Loucy (cell line): ENCODE measurements at regions not wholly inside any gene's neighbourhood (a gene's known extent, or its start where the extent isn't known, plus 50 kb on each side); places are given as distances from the start of the nearest gene placed in this dataset.

ENCODE experiments used
- H2AFZ ChIP-seq: fragments of 200-600 bp; sonication (generic); 2 replicates; pipeline ENCODE4 v1.6.0; 2016; ENCODE audit warnings: antibody characterized with exemption, mild to moderate bottlenecking, low read length, moderate library complexity
- H3F3A ChIP-seq: fragments of 200-600 bp; 2 replicates; pipeline ENCODE4 v1.6.0; 2016; ENCODE audit warnings: antibody characterized with exemption, low read depth, mild to moderate bottlenecking
- H3K27me3 ChIP-seq: fragments of 200-600 bp; sonication (generic); 2 replicates; pipeline ENCODE4 v1.6.1; 2014; ENCODE audit warnings: low read length, mild to moderate bottlenecking; ENCODE audit not compliant: insufficient read depth, poor library complexity, severe bottlenecking
- H3K36me3 ChIP-seq: fragments of 200-600 bp; sonication (generic); 2 replicates; pipeline ENCODE4 v1.6.1; 2016; ENCODE audit warnings: low read length; ENCODE audit not compliant: insufficient read depth
- H3K4me1 ChIP-seq: fragments of 200-600 bp; sonication (generic); 2 replicates; pipeline ENCODE4 v1.5.1; 2014; ENCODE audit warnings: low read length, mild to moderate bottlenecking; ENCODE audit not compliant: insufficient read depth, poor library complexity, severe bottlenecking
- H3K4me2 ChIP-seq: fragments of 200-600 bp; sonication (generic); 2 replicates; pipeline ENCODE4 v1.6.0; 2014; ENCODE audit warnings: antibody characterized with exemption, low read length, low read depth, mild to moderate bottlenecking; ENCODE audit not compliant: poor library complexity, severe bottlenecking
- H3K4me3 ChIP-seq: fragments of 200-600 bp; sonication (generic); 2 replicates; pipeline ENCODE4 v1.5.1; 2014; ENCODE audit warnings: low read length, mild to moderate bottlenecking, mixed read lengths; ENCODE audit not compliant: poor library complexity, severe bottlenecking
- H3K79me2 ChIP-seq: fragments of 200-600 bp; sonication (generic); 2 replicates; pipeline ENCODE4 v1.6.1; 2014; ENCODE audit warnings: low read length; ENCODE audit not compliant: insufficient read depth
- H3K9ac ChIP-seq: fragments of 200-600 bp; sonication (generic); 2 replicates; pipeline ENCODE4 v1.6.0; 2014; ENCODE audit warnings: mild to moderate bottlenecking, low read depth, low read length, moderate library complexity; ENCODE audit not compliant: poor library complexity, severe bottlenecking
- H3K9me2 ChIP-seq: fragments of 200-600 bp; sonication (generic); replicated peaks from 2 replicates; pipeline ENCODE4 v1.6.1; 2016; ENCODE audit warnings: low read depth, low read length, mixed read lengths
- H3K9me3 ChIP-seq: fragments of 200-600 bp; sonication (generic); 2 replicates; pipeline ENCODE4 v1.6.1; 2014; ENCODE audit warnings: mild to moderate bottlenecking, antibody characterized with exemption, low read length, low read depth; ENCODE audit not compliant: insufficient read depth
- H4K20me1 ChIP-seq: fragments of 200-600 bp; sonication (generic); 2 replicates; pipeline ENCODE4 v1.6.0; 2014; ENCODE audit warnings: antibody characterized with exemption, low read length, mild to moderate bottlenecking; ENCODE audit not compliant: insufficient read depth, poor library complexity, severe bottlenecking
- EZH2phosphoT487 ChIP-seq: fragments of 200-600 bp; IDR thresholded peaks from 2 replicates; pipeline ENCODE4 v1.6.1; 2018; ENCODE audit warnings: antibody characterized with exemption, mild to moderate bottlenecking, moderate library complexity, borderline replicate concordance
- TF ChIP-seq, protein P1 (sequence below): fragments of 200-600 bp; sonication (generic); conservative IDR thresholded peaks from 2 replicates; pipeline ENCODE4 v1.5.1; 2014; ENCODE audit warnings: mild to moderate bottlenecking, antibody characterized with exemption, low read length

DNA sequence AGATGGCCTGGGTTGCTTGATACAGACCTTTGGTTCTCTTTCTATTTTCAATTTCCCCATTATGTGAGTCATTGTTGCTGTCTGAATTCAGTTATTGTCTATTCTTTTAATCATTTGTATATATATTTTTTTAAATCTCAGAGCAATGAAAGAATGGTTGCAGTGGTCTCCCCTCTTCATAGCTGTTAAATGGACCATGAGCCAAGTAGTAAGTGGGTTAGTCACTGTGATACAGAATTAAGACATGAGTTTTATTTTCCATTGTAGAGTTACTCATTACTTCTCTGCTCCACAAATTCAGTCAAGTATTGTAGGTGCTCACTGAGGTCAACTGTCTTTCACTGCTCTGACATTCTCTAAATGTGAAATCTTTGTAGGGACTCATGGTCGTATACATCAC, 174.6 kb upstream of the GRAMD2B start:
- H3K4me1 ChIP-seq = no peaks in the 10 kb centered on the region
- TF ChIP-seq, protein P1, sequence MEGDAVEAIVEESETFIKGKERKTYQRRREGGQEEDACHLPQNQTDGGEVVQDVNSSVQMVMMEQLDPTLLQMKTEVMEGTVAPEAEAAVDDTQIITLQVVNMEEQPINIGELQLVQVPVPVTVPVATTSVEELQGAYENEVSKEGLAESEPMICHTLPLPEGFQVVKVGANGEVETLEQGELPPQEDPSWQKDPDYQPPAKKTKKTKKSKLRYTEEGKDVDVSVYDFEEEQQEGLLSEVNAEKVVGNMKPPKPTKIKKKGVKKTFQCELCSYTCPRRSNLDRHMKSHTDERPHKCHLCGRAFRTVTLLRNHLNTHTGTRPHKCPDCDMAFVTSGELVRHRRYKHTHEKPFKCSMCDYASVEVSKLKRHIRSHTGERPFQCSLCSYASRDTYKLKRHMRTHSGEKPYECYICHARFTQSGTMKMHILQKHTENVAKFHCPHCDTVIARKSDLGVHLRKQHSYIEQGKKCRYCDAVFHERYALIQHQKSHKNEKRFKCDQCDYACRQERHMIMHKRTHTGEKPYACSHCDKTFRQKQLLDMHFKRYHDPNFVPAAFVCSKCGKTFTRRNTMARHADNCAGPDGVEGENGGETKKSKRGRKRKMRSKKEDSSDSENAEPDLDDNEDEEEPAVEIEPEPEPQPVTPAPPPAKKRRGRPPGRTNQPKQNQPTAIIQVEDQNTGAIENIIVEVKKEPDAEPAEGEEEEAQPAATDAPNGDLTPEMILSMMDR = no peak
- no peak for TF ChIP-seq EZH2phosphoT487
- no peaks in the 10 kb centered on the region for H3F3A ChIP-seq
- H3K9me3 ChIP-seq = no peaks in the 10 kb centered on the region
- H3K27me3 ChIP-seq = no peaks in the 10 kb centered on the region
- no peaks in the 10 kb centered on the region for H3K79me2 ChIP-seq
- no peak overlapping the region for H3K9ac ChIP-seq
- no peaks in the 10 kb centered on the region for H4K20me1 ChIP-seq
- no peaks in the 10 kb centered on the region for H3K9me2 ChIP-seq
- no peak overlapping the region for H2AFZ ChIP-seq
- no peak overlapping the region for H3K4me3 ChIP-seq
- H3K4me2 ChIP-seq = no peak overlapping the region
- H3K36me3 ChIP-seq = no peaks in the 10 kb centered on the region

DNA sequence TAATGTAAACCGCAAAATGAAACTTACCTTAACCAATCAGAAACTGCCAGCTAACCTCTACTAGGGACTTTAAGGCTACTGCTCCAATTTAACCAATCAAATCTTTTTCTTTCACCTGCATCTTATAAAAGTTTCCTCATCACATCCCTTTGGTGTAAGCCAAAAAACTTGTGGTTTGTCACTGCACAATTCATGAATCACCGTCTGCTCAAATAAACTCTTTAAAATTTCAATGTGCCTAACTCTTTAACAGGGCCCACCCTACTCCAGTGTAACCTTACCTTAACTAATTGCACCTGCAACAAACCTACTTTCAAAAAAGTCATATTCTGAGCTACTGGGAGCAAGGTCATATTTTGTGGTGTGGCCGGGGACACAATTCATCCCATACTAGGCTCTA, 172.2 kb upstream of the GRAMD2B start:
- Histone ChIP-seq H3K4me3 (no peak overlapping the region), H3K9me3 (no peaks in the 10 kb centered on the region), H3K36me3 (no peaks in the 10 kb centered on the region), H3K27me3 (no peaks in the 10 kb centered on the region), H2AFZ (no peak overlapping the region), H3K4me1 (no peaks in the 10 kb centered on the region), H3K9ac (no peak overlapping the region), H3F3A (no peaks in the 10 kb centered on the region), H4K20me1 (no peaks in the 10 kb centered on the region), H3K4me2 (no peak overlapping the region), H3K9me2 (no peaks in the 10 kb centered on the region), H3K79me2 (no peaks in the 10 kb centered on the region)
- no peak for TF ChIP-seq EZH2phosphoT487
- TF ChIP-seq, protein P1 = no peak

DNA sequence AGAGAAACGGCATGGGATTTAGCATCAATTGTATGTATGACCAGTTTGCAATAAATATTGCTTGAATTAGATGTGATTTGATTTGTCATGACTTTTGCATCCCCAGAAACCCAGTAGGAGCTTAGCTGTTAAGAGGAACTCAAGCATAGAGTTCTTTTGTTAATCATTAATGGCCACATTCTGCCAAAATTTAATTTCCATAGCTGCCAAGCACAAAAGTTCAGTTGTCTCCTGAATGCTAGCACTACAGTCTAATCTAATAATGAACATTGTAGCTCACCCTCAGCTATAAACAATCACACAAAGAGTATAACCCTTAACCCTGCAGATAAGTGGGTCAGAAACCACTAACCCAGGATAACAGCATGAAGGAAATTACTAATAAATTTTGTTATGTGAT, 169.8 kb upstream of the GRAMD2B start:
- TF ChIP-seq EZH2phosphoT487 = no peak
- TF ChIP-seq, protein P1 = no peak
- H3K9me3 ChIP-seq = no peaks in the 10 kb centered on the region

More for the DNA sequence above, 169.8 kb upstream of the GRAMD2B start:
- Histone ChIP-seq H3K9ac (no peak overlapping the region), H3K4me2 (no peak overlapping the region), H3K79me2 (no peaks in the 10 kb centered on the region), H4K20me1 (no peaks in the 10 kb centered on the region), H2AFZ (no peak overlapping the region), H3K4me1 (no peaks in the 10 kb centered on the region), H3F3A (no peaks in the 10 kb centered on the region), H3K27me3 (no peaks in the 10 kb centered on the region), H3K36me3 (no peaks in the 10 kb centered on the region), H3K4me3 (no peak overlapping the region), H3K9me2 (no peaks in the 10 kb centered on the region)
